ENCODE measurements at regions not wholly inside any gene's neighbourhood (a gene's known extent, or its start where the extent isn't known, plus 50 kb on each side); places are given as distances from the start of the nearest gene placed in this dataset.

DNA sequence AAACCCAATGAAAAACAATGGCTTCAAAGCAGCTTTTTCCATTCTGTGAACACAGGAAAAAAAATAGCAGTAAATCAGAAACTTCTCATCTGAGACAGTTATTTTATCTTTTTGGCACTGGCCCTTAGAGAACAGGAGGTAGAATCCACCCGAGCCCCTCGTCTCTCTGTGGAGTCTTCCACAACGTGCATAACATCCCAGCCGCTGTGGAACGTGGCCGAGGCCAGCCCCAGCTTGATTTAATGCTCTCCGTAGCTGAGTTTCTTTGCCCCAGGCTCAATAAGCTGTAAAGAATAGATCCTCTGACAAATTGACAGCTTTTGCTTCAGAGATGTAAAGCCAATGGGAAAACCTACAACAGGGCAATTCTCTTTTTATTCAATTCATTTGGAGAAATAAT lies 107.9 kb upstream of the DAP start:
- POLR2A ChIA-PET, result no interaction called here
- Histone ChIP-seq H3K9me3 (no peaks in the 10 kb centered on the region), H2AFZ (ENCODE audit: low read depth) (no peak overlapping the region), H3K9me2 (no peaks in the 10 kb centered on the region), H3F3A (replicated peaks; ENCODE audit: insufficient read depth) (no peaks in the 10 kb centered on the region), H3K4me1 (ENCODE audit: control insufficient read depth in 1 of 2, insufficient read depth in 2 of 2, low read depth in 1 of 2, low read length in 1 of 2) (no peaks in the 10 kb centered on the region), H3K4me3 (ENCODE audit: low read depth in 2 of 2, low read length in 1 of 2) (no peak overlapping the region), H3K4me2 (no peak overlapping the region), H3K27me3 (ENCODE audit: insufficient read depth) (peaks cover 6% of the 10 kb centered on the region; the same call in 1 of the 2 replicates), H4K20me1 (ENCODE audit: insufficient read depth) (no peaks in the 10 kb centered on the region), H3K36me3 (replicated peaks in 1 of 2; ENCODE audit: control insufficient read depth in 1 of 2, insufficient read depth in 2 of 2, low read length in 1 of 2) (no peaks in the 10 kb centered on the region), H3K79me2 (ENCODE audit: insufficient read depth) (no peaks in the 10 kb centered on the region), H3K27ac (ENCODE audit: low read depth in 2 of 2, low read length in 1 of 2) (no peak overlapping the region), H3K9ac (no peak overlapping the region)
- CTCF ChIA-PET, result no interaction called here
- no peak for DNase-seq
- WGBS (ENCODE audit: low lambda C conversion rate), result 19% methylated on average over 7 of the region's 7 CpGs
- TF ChIP-seq, protein P1, sequence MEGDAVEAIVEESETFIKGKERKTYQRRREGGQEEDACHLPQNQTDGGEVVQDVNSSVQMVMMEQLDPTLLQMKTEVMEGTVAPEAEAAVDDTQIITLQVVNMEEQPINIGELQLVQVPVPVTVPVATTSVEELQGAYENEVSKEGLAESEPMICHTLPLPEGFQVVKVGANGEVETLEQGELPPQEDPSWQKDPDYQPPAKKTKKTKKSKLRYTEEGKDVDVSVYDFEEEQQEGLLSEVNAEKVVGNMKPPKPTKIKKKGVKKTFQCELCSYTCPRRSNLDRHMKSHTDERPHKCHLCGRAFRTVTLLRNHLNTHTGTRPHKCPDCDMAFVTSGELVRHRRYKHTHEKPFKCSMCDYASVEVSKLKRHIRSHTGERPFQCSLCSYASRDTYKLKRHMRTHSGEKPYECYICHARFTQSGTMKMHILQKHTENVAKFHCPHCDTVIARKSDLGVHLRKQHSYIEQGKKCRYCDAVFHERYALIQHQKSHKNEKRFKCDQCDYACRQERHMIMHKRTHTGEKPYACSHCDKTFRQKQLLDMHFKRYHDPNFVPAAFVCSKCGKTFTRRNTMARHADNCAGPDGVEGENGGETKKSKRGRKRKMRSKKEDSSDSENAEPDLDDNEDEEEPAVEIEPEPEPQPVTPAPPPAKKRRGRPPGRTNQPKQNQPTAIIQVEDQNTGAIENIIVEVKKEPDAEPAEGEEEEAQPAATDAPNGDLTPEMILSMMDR (IDR thresholded peaks at IDR 0.05), result no peak
- TF ChIP-seq, protein P2, sequence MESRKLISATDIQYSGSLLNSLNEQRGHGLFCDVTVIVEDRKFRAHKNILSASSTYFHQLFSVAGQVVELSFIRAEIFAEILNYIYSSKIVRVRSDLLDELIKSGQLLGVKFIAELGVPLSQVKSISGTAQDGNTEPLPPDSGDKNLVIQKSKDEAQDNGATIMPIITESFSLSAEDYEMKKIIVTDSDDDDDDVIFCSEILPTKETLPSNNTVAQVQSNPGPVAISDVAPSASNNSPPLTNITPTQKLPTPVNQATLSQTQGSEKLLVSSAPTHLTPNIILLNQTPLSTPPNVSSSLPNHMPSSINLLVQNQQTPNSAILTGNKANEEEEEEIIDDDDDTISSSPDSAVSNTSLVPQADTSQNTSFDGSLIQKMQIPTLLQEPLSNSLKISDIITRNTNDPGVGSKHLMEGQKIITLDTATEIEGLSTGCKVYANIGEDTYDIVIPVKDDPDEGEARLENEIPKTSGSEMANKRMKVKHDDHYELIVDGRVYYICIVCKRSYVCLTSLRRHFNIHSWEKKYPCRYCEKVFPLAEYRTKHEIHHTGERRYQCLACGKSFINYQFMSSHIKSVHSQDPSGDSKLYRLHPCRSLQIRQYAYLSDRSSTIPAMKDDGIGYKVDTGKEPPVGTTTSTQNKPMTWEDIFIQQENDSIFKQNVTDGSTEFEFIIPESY (IDR thresholded peaks at IDR 0.05; ENCODE audit: borderline replicate concordance, low read depth), result no peak
- TF ChIP-seq GATA2 (CRISPR knock-in tag; IDR thresholded peaks at IDR 0.05) (no peak), FOSL2 (IDR thresholded peaks at IDR 0.05; ENCODE audit: borderline replicate concordance, low read depth) (no peak)

DNA sequence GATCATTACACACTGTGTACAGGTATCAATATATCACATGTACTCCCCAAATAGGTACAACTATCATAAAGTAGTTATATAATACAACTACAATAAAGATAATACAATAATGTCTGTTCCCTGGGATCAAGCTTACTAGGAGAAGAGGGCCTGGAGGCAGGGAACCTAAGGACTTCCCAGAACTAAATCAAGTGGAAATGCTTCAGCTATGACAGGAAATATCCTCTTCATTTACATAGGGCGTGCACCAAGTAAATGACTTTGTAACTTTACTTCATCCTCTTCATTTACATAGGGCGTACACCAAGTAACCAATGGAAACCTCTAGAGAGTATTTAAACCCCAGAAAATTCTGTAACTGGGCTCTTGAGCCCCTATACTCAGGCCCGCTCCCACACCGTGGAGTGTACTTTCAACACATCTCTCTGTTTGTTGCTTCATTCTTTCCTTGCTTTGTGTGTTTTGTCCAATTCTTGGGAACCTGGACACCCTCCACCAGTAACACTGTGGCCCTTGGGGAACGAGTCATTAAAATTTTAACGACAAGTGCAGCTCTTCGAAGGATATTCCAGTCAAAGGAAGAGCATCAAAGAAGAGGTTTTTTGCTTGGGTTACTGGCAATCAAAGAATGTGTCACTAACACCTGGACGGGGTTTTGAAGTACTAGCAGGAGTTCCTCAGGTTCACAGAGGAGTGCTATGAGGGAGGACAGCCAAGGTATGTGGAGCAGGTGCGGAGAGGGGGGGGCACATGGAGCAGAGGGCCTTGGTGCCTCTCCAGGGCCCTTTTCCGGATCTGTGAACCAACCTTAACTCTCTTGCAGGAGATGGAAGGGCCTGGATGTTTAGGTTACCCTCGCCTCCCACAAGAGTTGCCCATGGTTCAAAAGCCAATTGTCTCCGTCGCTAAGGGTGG lies 106.6 kb upstream of the DAP start:
- no peak overlapping the region for H3K4me3 ChIP-seq (ENCODE audit: low read depth in 2 of 2, low read length in 1 of 2)
- no peaks in the 10 kb centered on the region for H3K79me2 ChIP-seq (ENCODE audit: insufficient read depth)
- CTCF ChIA-PET, result interaction anchor here (1.0 to 2.3 kb wide), 2 partner anchors 11 to 1156 kb away, joined by 3 to 10 read pairs; no protein-coding TSS in a partner anchor
- no peak overlapping the region for H3K4me2 ChIP-seq
- no peak for DNase-seq
- no peak overlapping the region for H3K27ac ChIP-seq (ENCODE audit: low read depth in 2 of 2, low read length in 1 of 2)
- peaks cover 6% of the 10 kb centered on the region; the same call in 1 of the 2 replicates for H3K27me3 ChIP-seq (ENCODE audit: insufficient read depth)
- H3K9ac ChIP-seq, result no peak overlapping the region
- POLR2A ChIA-PET, result no interaction called here
- H3K36me3 ChIP-seq (replicated peaks in 1 of 2; ENCODE audit: control insufficient read depth in 1 of 2, insufficient read depth in 2 of 2, low read length in 1 of 2), result no peaks in the 10 kb centered on the region
- no peaks in the 10 kb centered on the region for H3K9me2 ChIP-seq
- no peaks in the 10 kb centered on the region for H3F3A ChIP-seq (replicated peaks; ENCODE audit: insufficient read depth)
- H3K4me1 ChIP-seq (ENCODE audit: control insufficient read depth in 1 of 2, insufficient read depth in 2 of 2, low read depth in 1 of 2, low read length in 1 of 2), result no peaks in the 10 kb centered on the region
- TF ChIP-seq, protein P3, sequence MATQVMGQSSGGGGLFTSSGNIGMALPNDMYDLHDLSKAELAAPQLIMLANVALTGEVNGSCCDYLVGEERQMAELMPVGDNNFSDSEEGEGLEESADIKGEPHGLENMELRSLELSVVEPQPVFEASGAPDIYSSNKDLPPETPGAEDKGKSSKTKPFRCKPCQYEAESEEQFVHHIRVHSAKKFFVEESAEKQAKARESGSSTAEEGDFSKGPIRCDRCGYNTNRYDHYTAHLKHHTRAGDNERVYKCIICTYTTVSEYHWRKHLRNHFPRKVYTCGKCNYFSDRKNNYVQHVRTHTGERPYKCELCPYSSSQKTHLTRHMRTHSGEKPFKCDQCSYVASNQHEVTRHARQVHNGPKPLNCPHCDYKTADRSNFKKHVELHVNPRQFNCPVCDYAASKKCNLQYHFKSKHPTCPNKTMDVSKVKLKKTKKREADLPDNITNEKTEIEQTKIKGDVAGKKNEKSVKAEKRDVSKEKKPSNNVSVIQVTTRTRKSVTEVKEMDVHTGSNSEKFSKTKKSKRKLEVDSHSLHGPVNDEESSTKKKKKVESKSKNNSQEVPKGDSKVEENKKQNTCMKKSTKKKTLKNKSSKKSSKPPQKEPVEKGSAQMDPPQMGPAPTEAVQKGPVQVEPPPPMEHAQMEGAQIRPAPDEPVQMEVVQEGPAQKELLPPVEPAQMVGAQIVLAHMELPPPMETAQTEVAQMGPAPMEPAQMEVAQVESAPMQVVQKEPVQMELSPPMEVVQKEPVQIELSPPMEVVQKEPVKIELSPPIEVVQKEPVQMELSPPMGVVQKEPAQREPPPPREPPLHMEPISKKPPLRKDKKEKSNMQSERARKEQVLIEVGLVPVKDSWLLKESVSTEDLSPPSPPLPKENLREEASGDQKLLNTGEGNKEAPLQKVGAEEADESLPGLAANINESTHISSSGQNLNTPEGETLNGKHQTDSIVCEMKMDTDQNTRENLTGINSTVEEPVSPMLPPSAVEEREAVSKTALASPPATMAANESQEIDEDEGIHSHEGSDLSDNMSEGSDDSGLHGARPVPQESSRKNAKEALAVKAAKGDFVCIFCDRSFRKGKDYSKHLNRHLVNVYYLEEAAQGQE (IDR thresholded peaks at IDR 0.05; ENCODE audit: low read depth, low read length), result no peak
- no peak for TF ChIP-seq RCOR1 (IDR thresholded peaks at IDR 0.05; ENCODE audit: low read length)
- H3K9me3 ChIP-seq, result no peaks in the 10 kb centered on the region
- H4K20me1 ChIP-seq (ENCODE audit: insufficient read depth), result no peaks in the 10 kb centered on the region
- WGBS (ENCODE audit: low lambda C conversion rate), result 50% methylated on average over 13 of the region's 13 CpGs
- no peak overlapping the region for H2AFZ ChIP-seq (ENCODE audit: low read depth)

Measured in SK-N-SH (cell line).